Thyroid gland (tissue), 4 donors: ENCODE measurements at regions not wholly inside any gene's neighbourhood (a gene's known extent, or its start where the extent isn't known, plus 50 kb on each side); places are given as distances from the start of the nearest gene placed in this dataset.

Source experiments
- CTCF ChIP-seq, 6 experiments: fragments of 200-600 bp in 3 of 6; fragments of 450-650 bp in 3 of 6; sonication (generic) in 3 of 6; IDR thresholded peaks; one replicate each; pipeline ENCODE4 v1.5.1; 2016 to 2019; ENCODE audit warnings: antibody characterized with exemption in 6 of 6, mild to moderate bottlenecking in 2 of 6, inconsistent platforms in 1 of 6, moderate library complexity in 1 of 6
- POLR2A ChIP-seq, 2 donors: fragments of 450-650 bp; IDR thresholded peaks; one replicate each; pipeline ENCODE4 v1.6.1; 2017; ENCODE audit warnings: antibody characterized with exemption in 2 of 2, mild to moderate bottlenecking in 2 of 2, moderate library complexity in 1 of 2

- TF ChIP-seq CTCF (IDR thresholded peaks at IDR 0.05), result no peak
- no peak for TF ChIP-seq POLR2A (IDR thresholded peaks at IDR 0.05)
These were observed 1039.9 kb upstream of the USP15 start for GRCh38 chr12:61220337-61220736.
